ENCODE measurements at regions not wholly inside any gene's neighbourhood (a gene's known extent, or its start where the extent isn't known, plus 50 kb on each side); places are given as distances from the start of the nearest gene placed in this dataset.
"Not testable (repeated sequence)": the region's sequence is repeated elsewhere in the genome, so short reads cannot be mapped to it uniquely, and the experiment has no call there.

DNA sequence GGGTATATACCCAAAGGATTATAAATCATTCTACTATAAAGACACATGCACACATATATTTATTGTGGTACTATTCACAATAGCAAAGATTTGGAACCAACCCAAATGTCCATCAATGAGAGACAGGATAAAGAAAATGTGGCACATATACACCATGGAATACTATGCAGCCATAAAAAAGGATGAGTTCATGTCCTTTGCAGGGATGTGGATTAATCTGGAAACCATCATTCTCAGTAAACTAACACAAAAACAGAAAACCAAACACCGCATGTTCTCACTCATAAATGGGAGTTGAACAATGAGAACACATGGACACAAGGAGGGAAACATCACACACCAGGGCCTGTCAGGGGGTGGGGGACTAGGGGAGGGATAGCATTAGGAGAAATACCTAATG lies 281.4 kb upstream of the TBX18 start:
- TF ChIP-seq POLR2A (IDR thresholded peaks at IDR 0.05; ENCODE audit: low read depth, low read length); RAD21 (IDR thresholded peaks at IDR 0.05; ENCODE audit: low read length); MXI1 (IDR thresholded peaks at IDR 0.05; ENCODE audit: borderline replicate concordance, low read depth, low read length); CHD1 (IDR thresholded peaks at IDR 0.05; ENCODE audit: low read depth, low read length); RFX5 (IDR thresholded peaks at IDR 0.05; ENCODE audit: low read depth, low read length); CEBPB (IDR thresholded peaks at IDR 0.05; ENCODE audit: low read depth, low read length); NFE2L2 (IDR thresholded peaks at IDR 0.05; ENCODE audit: low read depth, low read length): not testable (repeated sequence)
- TF ChIP-seq, protein P1, sequence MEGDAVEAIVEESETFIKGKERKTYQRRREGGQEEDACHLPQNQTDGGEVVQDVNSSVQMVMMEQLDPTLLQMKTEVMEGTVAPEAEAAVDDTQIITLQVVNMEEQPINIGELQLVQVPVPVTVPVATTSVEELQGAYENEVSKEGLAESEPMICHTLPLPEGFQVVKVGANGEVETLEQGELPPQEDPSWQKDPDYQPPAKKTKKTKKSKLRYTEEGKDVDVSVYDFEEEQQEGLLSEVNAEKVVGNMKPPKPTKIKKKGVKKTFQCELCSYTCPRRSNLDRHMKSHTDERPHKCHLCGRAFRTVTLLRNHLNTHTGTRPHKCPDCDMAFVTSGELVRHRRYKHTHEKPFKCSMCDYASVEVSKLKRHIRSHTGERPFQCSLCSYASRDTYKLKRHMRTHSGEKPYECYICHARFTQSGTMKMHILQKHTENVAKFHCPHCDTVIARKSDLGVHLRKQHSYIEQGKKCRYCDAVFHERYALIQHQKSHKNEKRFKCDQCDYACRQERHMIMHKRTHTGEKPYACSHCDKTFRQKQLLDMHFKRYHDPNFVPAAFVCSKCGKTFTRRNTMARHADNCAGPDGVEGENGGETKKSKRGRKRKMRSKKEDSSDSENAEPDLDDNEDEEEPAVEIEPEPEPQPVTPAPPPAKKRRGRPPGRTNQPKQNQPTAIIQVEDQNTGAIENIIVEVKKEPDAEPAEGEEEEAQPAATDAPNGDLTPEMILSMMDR (conservative IDR thresholded peaks at IDR 0.05; ENCODE audit: low read depth, low read length), result not testable (repeated sequence)

Data from IMR-90 (cell line).